NCI-H82 treated with DMSO at 0.1 percent for 48 hours (cell line): ENCODE measurements at regions not wholly inside any gene's neighbourhood (a gene's known extent, or its start where the extent isn't known, plus 50 kb on each side); places are given as distances from the start of the nearest gene placed in this dataset.

Experiments
- DNase-seq: peaks from one replicate; lab custom pipeline; 2025; ENCODE audit not compliant: unreplicated experiment; lab: John Stamatoyannopoulos, UW

DNA sequence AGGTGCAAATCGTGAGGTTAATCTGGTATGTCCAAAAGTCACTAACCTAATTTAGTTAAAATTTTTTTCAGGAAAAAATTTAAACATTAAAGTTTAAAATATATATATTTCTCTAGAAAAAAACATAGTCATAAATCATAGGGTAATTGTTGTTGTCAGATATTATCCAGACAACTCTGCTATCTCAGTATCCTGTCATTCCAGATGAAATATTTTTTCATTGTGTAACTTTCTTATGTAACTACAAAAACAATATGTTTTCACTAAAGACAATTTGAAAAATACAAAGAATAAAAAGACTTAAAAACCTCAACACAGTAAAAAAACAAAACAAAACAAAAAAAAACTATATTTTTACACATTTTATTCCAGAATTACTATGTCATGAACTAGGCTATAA, 57.6 kb downstream of the TENT5A start:
- no peak for DNase-seq

GRCh38 chr6:81694207-81694606, 58.3 kb downstream of the TENT5A start:
- no peak for DNase-seq

DNA sequence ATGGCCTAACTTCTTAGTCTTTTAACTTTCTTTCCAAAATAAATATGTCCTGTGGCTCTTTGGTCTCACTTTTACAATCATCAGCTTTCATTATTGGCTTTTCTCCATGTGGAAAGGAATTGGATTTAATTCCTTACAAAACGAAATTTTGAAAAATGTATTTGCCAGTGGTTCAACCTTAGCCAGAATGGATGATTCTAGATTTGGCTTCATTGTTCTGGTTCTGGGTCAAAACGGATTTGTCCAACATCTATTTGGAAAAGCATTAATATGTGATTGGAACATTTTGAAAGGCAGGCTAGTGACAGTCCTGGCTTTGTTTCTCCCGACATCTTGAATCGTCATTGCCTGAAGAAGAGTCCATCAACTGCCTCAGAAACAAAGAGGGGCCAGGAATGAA, 59.2 kb downstream of the TENT5A start:
- DNase-seq = no peak

DNA sequence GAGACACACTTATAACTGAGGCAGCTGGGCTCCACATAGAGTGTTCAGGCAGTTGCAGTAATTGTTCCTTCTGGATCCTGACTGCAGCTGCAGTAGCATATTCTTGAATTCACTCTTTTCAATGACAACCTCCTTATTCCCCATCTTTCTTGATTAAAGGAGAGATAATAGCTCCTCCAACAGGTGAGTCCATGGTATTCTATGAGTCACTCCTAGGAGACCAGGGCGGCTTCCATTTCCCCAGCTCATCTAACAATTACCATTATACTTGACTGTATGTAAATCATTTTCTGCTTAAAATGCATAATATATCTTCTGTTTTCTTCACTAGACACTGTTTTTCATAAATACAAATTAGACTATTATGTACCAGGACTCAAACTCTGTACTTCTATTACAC, 62.4 kb downstream of the TENT5A start:
- DNase-seq = no peak

DNA sequence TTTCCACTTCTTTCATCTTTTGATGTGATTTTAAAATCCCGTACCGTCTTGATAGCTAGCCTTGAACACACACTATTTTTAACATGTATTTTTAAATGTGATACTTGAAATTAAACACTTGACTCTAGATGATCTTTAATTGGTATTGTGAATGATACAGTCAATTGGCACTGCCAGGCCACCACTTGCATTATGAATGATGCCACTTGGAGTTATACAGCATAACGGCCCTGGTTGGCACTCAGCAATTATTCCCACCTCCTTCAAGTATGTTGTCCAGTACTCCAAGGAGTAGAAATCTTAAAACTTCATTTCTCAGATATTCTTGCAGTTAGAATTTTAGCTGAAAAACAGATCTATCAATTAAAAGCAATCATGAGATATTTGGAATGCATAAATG, 62.9 kb downstream of the TENT5A start:
- no peak for DNase-seq

GRCh38 chr6:81683912-81684311, 68.6 kb downstream of the TENT5A start:
- no peak for DNase-seq

DNA sequence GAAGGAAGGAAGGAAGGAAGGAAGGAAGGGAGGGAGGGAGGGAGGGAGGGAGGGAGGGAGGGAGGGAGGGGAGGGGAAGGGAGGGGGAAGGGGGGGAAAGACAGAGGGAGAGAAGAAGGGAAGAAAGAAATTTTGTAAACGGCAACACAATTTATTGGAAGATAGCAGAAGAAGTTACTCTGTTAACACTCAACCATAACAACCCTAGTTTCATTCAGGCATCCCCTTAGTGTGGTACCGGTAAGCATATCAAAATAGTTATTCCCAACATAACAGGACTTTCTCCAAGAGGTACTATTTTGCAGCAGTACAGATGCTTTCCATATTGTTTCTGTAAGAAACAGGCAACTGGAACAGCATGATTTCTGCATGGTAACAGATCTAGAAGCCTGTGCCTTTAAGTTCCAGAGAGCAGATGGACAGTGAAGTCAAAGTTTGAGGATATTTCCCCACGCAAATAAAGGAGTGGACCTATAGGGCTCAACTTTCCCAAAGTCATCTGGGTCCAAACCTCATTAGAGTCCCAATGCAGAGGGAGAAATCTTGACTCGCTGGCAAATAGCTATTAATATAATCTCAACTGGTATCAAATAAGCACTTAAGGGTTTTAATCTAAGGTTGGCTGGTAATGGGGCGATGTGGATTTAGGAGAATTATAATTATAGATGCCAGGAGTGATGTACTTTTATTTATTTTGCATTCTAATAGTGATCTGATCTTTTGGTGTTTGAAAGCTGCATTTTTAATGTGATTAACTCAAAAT, 69.4 kb downstream of the TENT5A start:
- DNase-seq = no peak

DNA sequence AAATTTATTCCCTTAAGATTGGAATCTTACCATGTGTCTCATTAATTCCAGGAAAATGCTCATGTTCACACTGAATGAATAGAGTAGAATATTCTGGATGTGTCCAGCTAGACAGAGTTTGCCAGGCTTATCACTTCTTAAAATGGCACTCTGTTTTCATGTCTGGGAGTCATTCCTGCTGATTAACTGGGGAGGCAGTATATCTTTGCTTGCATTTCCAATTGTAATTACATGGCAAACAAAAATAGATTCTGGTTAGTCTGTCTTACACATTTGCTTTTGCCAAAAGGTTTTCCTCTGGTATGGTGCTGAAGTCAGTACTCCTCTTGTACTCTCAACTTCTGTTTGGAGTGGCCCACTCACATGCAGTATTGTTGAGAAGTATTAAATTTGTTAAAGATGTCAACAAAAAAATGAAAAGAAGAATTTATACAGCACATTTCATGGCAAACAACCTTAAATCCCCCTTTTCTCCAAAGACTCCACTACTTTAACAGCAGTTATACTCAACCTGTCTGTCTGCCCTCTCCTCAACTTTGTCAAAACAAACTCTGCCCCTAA, 70.2 kb downstream of the TENT5A start:
- DNase-seq = no peak

DNA sequence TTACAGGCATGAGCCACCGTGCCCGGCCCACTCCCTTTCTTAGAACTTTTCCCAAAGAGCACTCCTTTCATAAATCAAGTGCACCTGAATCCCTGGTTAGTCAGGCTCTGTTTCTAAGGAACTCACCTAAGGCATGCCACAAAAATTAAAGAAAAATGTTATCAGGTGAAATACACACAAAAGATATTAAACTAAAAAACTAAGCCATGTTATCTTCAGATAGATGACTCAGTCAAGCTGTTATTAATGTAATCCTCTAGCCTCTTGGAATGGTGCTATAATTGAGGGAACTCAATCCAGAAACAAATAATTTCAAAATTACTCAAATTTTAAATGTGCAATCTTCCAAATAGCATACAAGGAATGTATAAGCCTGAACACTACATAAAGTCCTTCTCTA, 83.0 kb downstream of the TENT5A start:
- DNase-seq = no peak

GRCh38 chr6:81668615-81669047, 83.8 kb downstream of the TENT5A start:
- DNase-seq = no peak

DNA sequence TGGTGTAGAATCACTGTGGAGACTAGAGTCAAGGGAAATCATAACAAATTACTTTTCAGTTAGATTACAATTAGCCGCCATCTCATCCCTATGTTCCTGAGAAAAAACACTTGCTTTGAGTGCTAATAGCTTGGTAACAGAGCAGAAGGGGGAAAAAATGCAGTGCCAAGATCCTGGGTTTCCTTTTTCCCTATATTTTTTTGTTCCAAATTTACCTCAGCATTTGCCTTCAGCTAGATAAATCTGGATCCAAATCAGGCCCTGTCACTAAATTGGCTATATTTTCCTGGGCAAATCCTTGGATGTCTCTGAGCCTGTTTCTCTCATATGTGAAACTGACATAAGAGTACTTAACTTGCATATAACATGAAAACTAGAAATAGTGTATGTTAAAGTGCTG, 86.0 kb downstream of the TENT5A start:
- DNase-seq = no peak

DNA sequence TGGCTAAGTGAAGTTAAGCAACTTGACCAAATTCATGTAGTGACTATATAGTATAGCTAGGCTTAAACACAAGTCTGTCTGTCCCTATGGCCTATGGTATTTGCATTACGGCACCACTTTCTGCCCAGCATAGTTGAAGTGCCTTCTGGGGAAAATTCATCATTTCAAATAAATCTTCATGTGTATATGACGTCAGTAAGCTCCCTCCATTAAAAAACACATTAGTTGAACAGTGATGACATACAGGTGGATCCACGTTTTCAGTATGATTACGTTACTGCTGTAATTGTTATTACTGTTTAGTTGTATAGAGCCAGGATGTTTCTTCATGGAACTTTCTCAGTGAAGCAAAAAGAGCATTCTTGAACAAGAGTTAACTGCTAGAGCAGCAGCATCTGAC, 96.2 kb downstream of the TENT5A start:
- no peak for DNase-seq

DNA sequence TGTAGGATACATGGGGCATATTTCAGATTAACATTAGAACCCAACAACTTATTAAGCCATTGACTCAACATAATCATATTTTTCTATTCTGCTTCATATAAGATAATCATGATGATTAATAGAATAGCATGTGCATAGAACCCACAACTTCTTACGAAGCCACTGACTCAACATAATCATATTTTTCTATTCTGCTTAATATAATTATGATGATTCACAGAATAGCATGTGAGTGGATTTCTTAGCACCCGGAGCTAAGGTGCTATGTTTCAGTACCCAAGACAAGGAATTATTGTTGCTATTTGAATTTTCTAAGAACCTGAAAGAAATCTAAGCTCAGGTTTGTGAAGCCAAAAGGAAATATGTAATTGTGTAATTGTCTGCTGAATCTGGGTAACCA, 96.8 kb downstream of the TENT5A start:
- DNase-seq = no peak

DNA sequence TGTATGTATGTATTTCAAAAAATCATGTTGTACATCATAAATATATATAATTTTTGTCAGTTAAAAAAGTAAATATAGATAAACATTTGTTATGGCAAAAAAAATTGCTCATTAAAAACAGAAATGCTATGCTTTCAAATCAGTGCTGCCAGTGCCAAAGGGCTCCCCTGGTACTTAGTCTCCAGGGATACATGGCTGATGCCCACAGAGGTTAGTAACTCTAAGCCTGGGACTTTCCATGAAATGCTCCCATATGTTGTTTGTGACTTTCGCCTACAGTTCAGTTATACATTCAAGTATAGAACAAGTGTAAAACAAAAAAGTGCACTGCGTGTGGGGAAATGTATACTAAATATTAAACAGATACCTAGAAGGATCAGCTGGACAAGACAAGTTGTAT, 104.0 kb downstream of the TENT5A start:
- no peak for DNase-seq

DNA sequence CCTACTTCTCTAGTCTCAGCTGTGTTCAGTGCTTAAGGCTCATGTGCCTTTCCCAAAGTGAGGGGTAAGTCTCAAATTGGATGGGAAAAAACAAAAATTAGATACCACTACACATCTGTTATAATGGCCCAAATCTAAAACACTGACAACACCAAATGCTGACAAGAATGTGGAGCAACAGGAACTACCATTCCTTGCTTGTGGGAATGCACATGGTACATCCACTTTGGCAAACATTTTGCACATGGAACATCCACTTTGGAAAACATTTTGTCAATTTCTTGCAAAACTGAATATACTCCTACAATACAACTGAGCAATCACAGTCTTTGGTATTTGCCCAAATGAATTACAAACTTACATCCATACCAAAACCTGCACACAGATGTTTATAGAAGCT, 109.3 kb downstream of the TENT5A start:
- no peak for DNase-seq

DNA sequence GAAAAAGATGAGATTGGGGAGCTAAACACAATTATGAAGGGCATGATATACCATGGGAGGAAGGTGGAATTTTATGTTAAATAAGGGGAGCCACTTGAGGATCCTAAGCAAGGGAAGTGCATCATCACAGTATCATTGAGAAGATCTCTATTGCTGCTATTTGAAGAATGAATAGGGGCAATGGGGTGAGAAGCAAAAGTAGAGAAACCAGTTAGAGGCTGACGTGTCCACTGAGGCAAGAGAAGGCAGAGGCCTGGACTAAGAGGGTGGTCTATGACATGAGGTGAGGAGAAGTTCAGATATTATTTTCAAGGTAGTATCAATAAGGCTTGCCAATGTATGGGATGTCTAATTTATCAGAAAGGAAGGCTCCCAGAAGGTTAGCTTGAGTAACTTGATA, 111.6 kb downstream of the TENT5A start:
- DNase-seq = no peak

DNA sequence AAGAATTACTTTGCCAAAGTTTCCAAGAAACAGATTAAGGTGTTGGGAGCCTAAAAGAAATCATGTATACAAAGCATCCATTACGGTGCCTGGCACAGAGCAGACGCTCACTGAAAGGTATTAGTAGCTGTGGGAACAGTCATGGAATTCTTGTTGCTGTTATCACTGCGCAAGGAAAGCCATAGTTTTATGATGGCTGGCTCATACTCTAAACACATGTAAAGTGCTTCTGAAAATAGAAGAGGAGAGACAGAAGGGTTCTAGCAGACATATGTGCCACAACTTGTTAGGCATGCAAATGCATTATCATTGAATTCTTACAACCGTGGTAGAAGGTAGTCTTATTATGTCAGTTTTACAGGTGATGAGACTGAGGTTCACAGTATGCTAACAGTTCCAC, 112.4 kb downstream of the TENT5A start:
- no peak for DNase-seq

- DNase-seq = no peak
Observed at GRCh38 chr6:81638366-81638765, 114.1 kb downstream of the TENT5A start.

DNA sequence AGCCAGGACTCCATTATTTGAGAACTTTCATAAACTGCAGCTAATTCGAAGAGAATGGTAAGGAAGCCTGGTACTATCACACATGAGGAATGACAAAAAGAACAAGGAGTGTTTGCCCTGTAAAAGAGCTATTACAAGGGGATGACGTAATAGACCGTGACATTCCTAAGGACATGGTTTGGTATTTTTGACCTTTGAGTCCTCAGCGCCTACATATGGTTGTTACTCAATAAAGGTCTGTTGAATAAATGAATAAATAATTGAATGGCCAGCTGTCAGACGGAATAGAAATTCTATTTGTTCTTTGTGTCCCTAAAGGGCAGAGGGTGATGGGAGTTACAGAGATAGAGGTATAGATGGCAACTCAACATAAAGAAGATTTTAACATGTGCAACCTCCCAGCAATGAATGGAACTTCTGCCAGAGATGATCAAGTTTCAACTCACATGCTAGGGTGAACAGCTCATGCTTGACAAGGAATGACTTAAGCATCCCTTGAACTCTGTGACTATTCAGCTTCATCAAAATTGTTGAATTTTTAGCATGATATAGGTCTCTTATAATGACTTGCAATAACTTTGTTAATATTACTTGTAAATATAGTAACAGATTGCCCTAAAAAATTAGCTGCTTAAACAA, 115.4 kb downstream of the TENT5A start:
- no peak for DNase-seq

DNA sequence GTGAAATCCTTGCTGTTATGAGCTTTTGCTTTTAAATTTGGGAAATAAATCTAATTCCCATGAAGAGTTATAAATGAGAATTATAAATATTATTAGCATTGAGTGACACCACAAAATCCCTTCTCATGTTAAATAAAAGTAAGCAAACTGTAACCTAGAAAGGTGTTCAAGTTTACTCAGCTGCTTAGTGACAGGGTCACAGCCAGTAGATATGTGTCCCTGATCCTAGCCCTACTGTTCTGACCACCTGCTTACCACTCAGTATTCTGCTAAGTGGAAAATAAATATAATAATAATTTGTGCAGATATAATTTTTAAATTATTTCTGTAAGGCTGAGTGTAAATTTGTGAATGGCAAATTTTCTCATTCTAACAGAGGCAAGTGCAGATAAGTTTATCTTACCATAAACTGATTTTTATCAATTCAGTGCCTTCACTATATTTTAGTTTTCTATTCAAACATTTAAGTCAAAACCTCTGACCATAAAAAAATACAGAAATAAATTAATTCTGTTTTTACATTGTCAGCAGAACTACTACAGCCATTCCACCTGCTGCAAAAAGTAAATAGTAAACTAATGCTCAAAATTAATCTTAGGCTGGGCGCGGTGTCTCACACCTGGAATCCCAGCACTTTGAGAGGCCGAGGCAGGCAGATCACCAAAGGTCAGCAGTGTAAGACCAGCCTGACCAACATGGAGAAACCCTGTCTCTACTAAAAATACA, 118.2 kb downstream of the TENT5A start:
- no peak for DNase-seq

- DNase-seq = no peak
Observed at GRCh38 chr6:81633391-81633790, 119.1 kb downstream of the TENT5A start.

DNA sequence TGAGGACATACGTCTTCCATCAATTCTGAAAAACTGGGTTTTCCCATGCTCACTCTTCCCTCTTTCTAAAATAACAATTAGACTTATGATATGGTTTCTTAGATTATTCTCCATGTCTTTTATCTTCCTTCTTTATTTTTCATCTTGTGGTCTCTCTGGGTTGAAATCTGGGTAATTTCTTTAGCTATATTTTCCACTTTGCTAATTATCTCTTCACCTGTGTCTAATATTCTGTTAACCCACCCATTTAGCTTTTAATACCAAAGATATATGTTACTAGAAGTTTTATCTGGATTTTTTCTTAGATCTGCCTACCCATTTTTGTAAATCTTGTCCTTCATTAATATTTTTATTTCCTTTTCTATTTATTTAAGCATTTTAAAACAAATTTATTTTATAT, 121.8 kb downstream of the TENT5A start:
- no peak for DNase-seq
